Bronchial epithelial cell (primary cell): ENCODE measurements at regions not wholly inside any gene's neighbourhood (a gene's known extent, or its start where the extent isn't known, plus 50 kb on each side); places are given as distances from the start of the nearest gene placed in this dataset.
A peak's percentile ranks its signal among the peaks of the same experiment; 100 is the strongest.

Experiments
- DNase-seq: peaks from one replicate; pipeline ENCODE4 v3.0.0-alpha.2; 2010; ENCODE audit warnings: low read depth
- FAIRE-seq: peaks from 2 replicates; lab custom pipeline; 2011; peaks lifted over from hg19 to GRCh38; lab: Jason Lieb, UNC
- H3K27me3 ChIP-seq: 2 replicates; pipeline ENCODE4 v1.5.1; 2011; ENCODE audit warnings: low read length; ENCODE audit not compliant: control insufficient read depth, insufficient read depth
- H3K36me3 ChIP-seq: 2 replicates; pipeline ENCODE4 v1.5.1; 2011; ENCODE audit warnings: low read length; ENCODE audit not compliant: control insufficient read depth, insufficient read depth
- H3K4me3 ChIP-seq: 2 replicates; pipeline ENCODE4 v1.5.1; 2011; ENCODE audit warnings: mild to moderate bottlenecking, low read depth, low read length, control low read depth
- TF ChIP-seq, protein P1 (sequence below): IDR thresholded peaks from 2 replicates; pipeline ENCODE4 v1.5.1; 2011; ENCODE audit warnings: mild to moderate bottlenecking, moderate library complexity, low read length, control low read depth, inconsistent platforms; ENCODE audit not compliant: insufficient read depth, severe bottlenecking

DNA sequence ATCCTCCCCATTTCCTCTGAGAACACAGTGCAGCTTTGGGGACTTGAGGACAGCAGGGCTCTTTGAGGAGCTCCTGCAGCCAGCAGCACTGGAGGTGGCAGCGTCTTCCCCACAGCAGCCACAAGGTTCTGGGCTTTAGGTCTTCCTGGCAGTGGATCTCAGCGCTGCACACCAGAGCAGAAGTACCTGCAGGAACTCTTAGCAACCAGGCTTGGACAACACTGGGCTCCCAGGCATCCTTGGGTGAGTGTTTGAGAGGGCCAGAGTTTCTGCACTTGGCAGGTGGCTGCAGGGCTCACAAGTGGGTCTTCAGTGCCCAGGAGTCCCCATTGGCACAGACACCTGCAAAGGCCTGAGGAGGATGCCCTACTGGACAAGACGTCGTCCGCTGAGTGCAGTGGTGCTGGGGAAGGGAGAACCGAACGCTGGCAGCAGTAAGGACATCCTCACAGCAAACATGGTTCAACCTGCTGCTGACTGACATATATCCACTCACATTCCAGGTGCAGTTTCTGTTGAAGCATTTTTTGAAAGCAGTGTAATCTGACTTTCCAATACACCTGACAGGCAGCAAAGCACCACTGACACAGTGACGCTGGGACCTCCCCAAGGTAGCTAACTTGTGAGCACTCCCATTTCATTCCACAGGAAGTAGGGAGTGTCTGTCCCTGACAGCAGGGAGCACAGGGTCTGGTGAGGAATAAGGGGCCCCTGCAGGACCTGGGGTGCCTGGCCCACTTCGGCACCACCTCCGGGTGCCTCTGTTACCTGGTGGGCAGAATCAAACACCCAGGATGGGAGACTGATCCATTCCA is 149.9 kb upstream of the COPS8 start:
- DNase-seq (no peak), FAIRE-seq (peak; percentile 64)
- TF ChIP-seq, protein P1, sequence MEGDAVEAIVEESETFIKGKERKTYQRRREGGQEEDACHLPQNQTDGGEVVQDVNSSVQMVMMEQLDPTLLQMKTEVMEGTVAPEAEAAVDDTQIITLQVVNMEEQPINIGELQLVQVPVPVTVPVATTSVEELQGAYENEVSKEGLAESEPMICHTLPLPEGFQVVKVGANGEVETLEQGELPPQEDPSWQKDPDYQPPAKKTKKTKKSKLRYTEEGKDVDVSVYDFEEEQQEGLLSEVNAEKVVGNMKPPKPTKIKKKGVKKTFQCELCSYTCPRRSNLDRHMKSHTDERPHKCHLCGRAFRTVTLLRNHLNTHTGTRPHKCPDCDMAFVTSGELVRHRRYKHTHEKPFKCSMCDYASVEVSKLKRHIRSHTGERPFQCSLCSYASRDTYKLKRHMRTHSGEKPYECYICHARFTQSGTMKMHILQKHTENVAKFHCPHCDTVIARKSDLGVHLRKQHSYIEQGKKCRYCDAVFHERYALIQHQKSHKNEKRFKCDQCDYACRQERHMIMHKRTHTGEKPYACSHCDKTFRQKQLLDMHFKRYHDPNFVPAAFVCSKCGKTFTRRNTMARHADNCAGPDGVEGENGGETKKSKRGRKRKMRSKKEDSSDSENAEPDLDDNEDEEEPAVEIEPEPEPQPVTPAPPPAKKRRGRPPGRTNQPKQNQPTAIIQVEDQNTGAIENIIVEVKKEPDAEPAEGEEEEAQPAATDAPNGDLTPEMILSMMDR = no peak
- H3K36me3 ChIP-seq = no peaks in the 10 kb centered on the region
- H3K27me3 ChIP-seq = no peaks in the 10 kb centered on the region
- no peak overlapping the region for H3K4me3 ChIP-seq

DNA sequence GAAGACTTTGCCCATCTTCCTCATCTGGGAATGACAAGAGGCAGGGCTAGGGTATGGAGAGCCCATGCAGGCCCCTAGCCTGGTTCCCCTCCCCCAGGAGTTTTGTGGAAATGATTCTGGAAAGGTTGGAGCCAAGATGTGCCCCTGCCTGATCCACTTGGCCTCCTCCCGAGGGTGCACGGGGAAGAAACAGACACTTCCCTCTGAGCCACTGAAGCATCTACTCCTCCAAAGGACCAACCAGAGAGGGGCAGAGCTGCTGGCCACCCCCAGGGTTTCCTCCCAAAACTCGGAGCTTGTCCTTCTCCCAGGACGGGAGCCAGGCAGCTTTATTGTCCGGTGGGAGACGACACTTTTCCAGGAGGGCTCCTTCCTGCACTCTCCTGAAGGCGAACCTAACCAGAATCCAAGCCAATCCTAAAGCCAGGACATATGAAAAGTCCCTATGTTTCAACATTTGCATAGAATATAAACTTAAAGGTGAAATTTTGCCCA is 149.2 kb upstream of the COPS8 start:
- TF ChIP-seq, protein P1 = no peak
- Histone ChIP-seq H3K4me3 (no peak overlapping the region), H3K27me3 (no peaks in the 10 kb centered on the region), H3K36me3 (no peaks in the 10 kb centered on the region)
- FAIRE-seq (no peak), DNase-seq (no peak)

DNA sequence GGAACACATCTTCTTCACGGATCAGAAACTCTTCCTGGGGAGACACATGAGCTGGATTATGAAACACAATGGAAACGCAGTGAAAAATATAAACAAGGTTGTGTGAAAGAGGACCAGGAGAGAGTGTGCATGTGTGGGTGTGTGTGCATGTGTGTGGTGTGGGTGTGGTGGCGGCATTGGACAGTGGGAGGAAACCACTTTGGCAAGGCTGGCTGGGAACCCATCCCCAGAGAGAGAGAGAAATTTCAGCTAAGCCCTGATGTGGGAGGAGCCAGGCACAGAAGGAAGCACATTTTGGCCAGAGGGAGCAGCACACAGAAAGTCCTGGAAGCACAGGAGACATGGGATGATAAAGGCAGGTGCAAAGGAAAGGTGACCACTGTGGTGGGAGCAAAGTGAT is 147.6 kb upstream of the COPS8 start:
- no peak for FAIRE-seq
- TF ChIP-seq, protein P1 = no peak
- Histone ChIP-seq H3K4me3 (no peak overlapping the region), H3K27me3 (no peaks in the 10 kb centered on the region), H3K36me3 (no peaks in the 10 kb centered on the region)
- DNase-seq = no peak

DNA sequence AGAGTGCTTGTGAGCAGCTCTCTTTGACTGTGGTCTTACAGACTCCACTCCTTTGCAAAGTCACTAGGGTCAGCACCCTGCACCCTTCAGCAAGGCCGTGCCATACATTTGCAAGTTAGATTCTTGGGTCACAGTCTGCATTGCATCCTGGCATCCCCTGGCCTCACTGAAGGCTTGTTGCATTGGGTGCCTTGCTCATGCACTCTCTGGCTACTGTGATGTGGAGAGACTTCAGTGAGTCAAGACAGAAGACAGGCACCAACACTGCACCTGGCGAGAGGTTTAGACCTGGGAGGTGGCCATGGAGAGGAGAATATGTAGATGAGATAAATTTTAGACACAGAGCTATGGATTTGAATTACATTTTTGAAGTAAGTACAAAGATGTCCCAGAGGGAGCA is 146.4 kb upstream of the COPS8 start:
- Histone ChIP-seq H3K4me3 (no peak overlapping the region), H3K36me3 (no peaks in the 10 kb centered on the region), H3K27me3 (no peaks in the 10 kb centered on the region)
- FAIRE-seq = peak; percentile 86
- no peak for DNase-seq
- TF ChIP-seq, protein P1 = no peak

DNA sequence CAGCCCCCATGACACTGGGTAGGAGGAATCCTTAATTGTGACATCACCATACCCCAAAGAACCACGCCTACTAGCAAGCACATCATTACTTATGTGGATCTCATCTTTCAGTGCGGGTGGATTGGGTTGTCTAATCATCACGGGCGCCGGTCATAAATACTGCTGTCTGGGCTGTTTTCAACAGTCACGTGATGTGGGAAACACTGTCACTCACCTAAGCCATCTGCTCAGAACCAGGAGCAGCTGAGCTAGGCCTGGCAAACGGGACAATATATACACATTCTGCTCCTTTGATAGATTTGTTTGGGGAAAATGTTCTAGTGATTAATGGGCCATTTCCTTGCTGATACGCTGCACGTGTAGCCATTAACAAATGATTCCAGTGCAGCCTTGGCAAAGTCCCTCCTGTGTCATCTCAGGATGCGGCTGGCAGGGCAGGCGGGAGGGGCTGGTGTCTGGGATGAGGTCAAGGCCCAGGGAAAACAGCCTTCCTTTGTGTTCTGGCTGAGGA is 145.9 kb upstream of the COPS8 start:
- DNase-seq (no peak), FAIRE-seq (peak; percentile 60)
- no peaks in the 10 kb centered on the region for H3K27me3 ChIP-seq

More for the DNA sequence above, 145.9 kb upstream of the COPS8 start:
- Histone ChIP-seq H3K36me3 (no peaks in the 10 kb centered on the region), H3K4me3 (no peak overlapping the region)
- TF ChIP-seq, protein P1 = no peak
